HEK293T (cell line): ENCODE measurements at regions not wholly inside any gene's neighbourhood (a gene's known extent, or its start where the extent isn't known, plus 50 kb on each side); places are given as distances from the start of the nearest gene placed in this dataset.
"Not testable (repeated sequence)": the region's sequence is repeated elsewhere in the genome, so short reads cannot be mapped to it uniquely, and the experiment has no call there.

Experiments
- ARNT ChIP-seq: fragments of 450-650 bp; IDR thresholded peaks from 2 replicates; pipeline ENCODE4 v1.6.1; 2017; ENCODE audit warnings: mild to moderate bottlenecking
- CTBP1 ChIP-seq: fragments of 450-650 bp; IDR thresholded peaks from 2 replicates; pipeline ENCODE4 v1.6.1; 2016; ENCODE audit warnings: borderline replicate concordance
- FOXA1 ChIP-seq: fragments of 450-650 bp; IDR thresholded peaks from 2 replicates; pipeline ENCODE4 v1.6.1; 2016; ENCODE audit warnings: mild to moderate bottlenecking
- FOXM1 ChIP-seq: fragments of 450-650 bp; IDR thresholded peaks from 2 replicates; pipeline ENCODE4 v1.6.1; 2017; ENCODE audit warnings: mild to moderate bottlenecking, borderline replicate concordance
- HDGF ChIP-seq: fragments of 450-650 bp; IDR thresholded peaks from 2 replicates; pipeline ENCODE4 v1.6.1; 2017; ENCODE audit warnings: antibody characterized with exemption, borderline replicate concordance
- LEF1 ChIP-seq: fragments of 450-650 bp; IDR thresholded peaks from 2 replicates; pipeline ENCODE4 v1.6.1; 2017; ENCODE audit warnings: mild to moderate bottlenecking, borderline replicate concordance
- SP1 ChIP-seq: fragments of 450-650 bp; IDR thresholded peaks from 2 replicates; pipeline ENCODE4 v1.6.1; 2017
- SUZ12 ChIP-seq: fragments of 450-650 bp; IDR thresholded peaks from 2 replicates; pipeline ENCODE4 v1.6.1; 2016; ENCODE audit warnings: mild to moderate bottlenecking
- TARDBP ChIP-seq: fragments of 450-650 bp; IDR thresholded peaks from 2 replicates; pipeline ENCODE4 v1.6.1; 2016
- ZNF384 ChIP-seq: fragments of 450-650 bp; IDR thresholded peaks from 2 replicates; pipeline ENCODE4 v1.6.1; 2016
- TF ChIP-seq, protein P1 (sequence below): fragments of 450-650 bp; IDR thresholded peaks from 2 replicates; pipeline ENCODE4 v1.6.1; 2016

DNA sequence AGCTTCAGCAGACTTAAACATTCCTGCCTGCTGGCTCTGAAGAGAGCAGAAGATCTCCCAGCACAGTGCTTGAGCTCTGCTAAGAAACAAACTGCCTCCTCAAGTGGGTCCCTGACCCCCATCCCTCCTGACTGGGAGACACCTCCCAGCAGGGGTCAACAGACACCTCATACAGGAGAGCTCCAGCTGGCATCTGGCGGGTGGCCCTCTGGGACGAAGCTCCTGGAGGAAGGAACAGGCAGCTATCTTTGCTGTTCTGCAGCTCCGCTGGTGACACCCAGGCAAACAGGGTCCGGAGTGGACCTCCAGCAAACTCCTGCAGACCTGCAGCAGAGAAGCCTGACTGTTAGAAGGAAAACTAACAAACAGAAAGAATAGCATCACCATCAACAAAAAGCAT, 139.3 kb downstream of the ATXN7L3B start:
- not testable (repeated sequence) for TF ChIP-seq CTBP1, ARNT, FOXM1, LEF1, SP1, FOXA1, HDGF, TARDBP, SUZ12, ZNF384
- TF ChIP-seq, protein P1, sequence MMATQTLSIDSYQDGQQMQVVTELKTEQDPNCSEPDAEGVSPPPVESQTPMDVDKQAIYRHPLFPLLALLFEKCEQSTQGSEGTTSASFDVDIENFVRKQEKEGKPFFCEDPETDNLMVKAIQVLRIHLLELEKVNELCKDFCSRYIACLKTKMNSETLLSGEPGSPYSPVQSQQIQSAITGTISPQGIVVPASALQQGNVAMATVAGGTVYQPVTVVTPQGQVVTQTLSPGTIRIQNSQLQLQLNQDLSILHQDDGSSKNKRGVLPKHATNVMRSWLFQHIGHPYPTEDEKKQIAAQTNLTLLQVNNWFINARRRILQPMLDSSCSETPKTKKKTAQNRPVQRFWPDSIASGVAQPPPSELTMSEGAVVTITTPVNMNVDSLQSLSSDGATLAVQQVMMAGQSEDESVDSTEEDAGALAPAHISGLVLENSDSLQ, result not testable (repeated sequence)
